MG63 (cell line): ENCODE measurements at regions not wholly inside any gene's neighbourhood (a gene's known extent, or its start where the extent isn't known, plus 50 kb on each side); places are given as distances from the start of the nearest gene placed in this dataset.
A peak's percentile ranks its signal among the peaks of the same experiment; 100 is the strongest.

ENCODE experiments used
- DNase-seq: peaks from one replicate; pipeline ENCODE4 v3.0.0-alpha.2; 2020
- H3K27me3 ChIP-seq: fragments of 250-450 bp; sonication (Bioruptor Pico); 2 replicates; pipeline ENCODE4 v1.5.1; 2020; ENCODE audit warnings: mild to moderate bottlenecking, moderate library complexity
- H3K36me3 ChIP-seq: fragments of 250-450 bp; sonication (Bioruptor Pico); 2 replicates; pipeline ENCODE4 v1.5.1; 2020; ENCODE audit warnings: mild to moderate bottlenecking, moderate library complexity
- H3K4me3 ChIP-seq: fragments of 250-450 bp; sonication (Bioruptor Pico); 2 replicates; pipeline ENCODE4 v1.5.1; 2020; ENCODE audit warnings: mild to moderate bottlenecking, moderate library complexity
- H3K9me3 ChIP-seq: fragments of 250-450 bp; sonication (Bioruptor Pico); 2 replicates; pipeline ENCODE4 v1.5.1; 2020; ENCODE audit warnings: mild to moderate bottlenecking, moderate library complexity

DNA sequence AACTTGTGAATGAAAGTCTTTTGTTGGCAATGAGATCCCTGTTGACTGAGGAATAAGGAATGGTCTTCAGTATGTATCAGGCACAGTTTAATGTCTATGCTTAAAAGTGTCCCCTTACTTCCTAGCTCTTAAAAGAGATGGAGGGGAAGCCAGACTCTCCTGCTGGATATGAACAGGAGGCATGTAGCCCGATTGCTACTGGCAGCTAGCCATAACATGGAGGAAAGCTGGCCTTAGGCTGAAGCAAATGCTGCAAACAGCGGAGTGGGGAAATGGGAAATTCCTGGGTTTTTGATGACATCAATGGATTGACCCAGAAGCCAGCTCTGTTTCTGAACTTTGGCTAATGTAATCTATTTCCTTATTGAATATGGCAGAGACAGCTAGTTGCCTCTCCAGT is 266.1 kb downstream of the SLC4A3 start:
- Histone ChIP-seq H3K27me3 (no peaks in the 10 kb centered on the region), H3K36me3 (no peaks in the 10 kb centered on the region), H3K9me3 (no peaks in the 10 kb centered on the region), H3K4me3 (no peak overlapping the region)
- no peak for DNase-seq

DNA sequence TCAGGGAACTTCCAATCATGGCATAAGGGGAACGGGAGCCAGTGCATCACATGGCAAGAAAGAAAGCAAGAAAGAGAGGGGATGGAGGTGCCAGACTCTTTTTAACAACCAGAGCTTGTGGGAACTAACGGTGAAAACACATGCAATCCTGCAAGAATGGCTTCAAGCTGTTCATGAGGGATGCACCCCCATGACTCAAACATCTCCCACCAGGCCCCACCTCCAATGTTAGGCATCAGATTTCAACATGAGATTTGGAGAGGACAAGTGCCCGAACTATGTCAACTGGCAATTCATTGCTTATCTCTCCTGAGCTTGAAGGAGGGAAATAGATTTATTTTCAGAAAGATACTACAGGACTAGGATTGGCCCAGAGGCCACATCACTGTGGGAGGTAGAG is 270.0 kb downstream of the SLC4A3 start:
- no peak for DNase-seq
- Histone ChIP-seq H3K9me3 (no peaks in the 10 kb centered on the region), H3K36me3 (no peaks in the 10 kb centered on the region), H3K27me3 (no peaks in the 10 kb centered on the region), H3K4me3 (no peak overlapping the region)

DNA sequence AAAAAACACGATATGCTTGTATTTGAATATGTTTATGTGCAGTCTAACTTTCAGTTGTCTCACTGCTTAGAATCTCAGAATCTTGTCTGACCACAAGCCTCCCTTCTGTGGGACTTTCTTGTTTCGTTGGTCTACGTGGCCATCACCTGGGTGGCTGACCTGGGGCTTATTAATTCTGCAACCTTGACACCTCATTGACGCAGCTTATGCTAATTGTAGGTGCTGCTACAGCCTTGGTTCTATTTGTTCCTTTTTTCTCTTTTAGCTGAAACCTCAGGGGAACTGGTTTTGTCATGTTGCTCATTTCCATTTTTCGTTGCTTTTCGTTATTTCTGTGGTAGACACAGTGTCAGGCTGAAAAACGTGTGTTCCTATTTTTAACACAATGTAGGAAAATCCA is 273.7 kb downstream of the SLC4A3 start:
- Histone ChIP-seq H3K27me3 (no peaks in the 10 kb centered on the region), H3K4me3 (no peak overlapping the region), H3K36me3 (no peaks in the 10 kb centered on the region), H3K9me3 (no peaks in the 10 kb centered on the region)
- no peak for DNase-seq

DNA sequence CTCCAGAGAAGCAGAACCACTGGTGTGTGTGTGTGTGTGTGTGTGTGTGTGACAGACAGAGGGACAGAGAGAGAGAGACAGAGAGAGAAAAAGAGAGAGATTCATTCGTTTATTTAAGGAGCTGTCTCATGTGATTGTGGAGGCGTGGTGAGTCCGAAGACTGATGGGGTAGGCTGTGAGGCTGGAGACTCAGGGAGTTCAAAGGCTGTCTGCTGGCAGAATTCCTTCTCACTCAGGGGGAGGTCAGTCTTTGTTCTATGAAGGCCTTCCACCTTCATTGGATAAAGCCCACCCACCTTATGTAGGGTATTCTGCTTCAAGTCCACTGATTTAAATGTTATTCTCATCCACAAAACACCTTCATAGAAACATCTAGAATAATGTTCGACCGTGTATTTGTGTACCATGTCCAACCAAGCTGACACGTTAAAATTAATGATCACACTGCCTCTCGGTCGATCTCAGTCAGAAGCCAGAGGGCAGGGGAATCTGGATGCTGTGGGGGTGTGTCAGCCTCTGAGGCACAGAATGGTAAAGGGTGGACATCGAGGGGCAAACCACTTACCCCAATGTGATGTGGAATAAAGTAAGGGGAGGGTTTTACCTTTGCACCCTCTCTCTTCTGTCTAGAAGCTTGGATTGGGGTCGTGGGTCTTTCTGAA is 275.6 kb downstream of the SLC4A3 start:
- DNase-seq, result no peak

DNA sequence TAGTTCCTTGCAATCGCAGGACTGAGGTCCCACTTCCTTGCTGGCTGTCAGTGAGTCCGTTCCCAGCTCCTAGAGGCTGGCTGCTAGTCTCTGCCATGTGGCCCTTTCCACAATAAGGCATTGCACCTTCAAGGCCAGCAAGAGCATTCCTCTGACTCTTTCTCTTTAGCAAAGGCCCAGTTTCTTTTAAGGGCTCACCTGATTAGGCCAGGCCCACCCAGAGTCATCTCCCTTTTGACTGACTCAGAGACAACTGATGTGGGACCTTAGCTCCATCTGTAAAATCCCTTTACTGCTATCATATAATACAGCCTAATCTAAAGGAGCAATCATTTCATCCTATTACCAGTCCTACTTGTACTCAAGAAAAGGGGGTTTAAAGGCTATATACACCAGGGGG is 278.2 kb downstream of the SLC4A3 start:
- no peaks in the 10 kb centered on the region for H3K36me3 ChIP-seq
- H3K27me3 ChIP-seq, result no peaks in the 10 kb centered on the region
- DNase-seq, result no peak
- H3K9me3 ChIP-seq, result no peaks in the 10 kb centered on the region
- H3K4me3 ChIP-seq, result no peak overlapping the region

More for the DNA sequence above, 275.6 kb downstream of the SLC4A3 start:
- H3K4me3 ChIP-seq, result no peak overlapping the region
- H3K27me3 ChIP-seq, result no peaks in the 10 kb centered on the region
- H3K36me3 ChIP-seq, result no peaks in the 10 kb centered on the region
- H3K9me3 ChIP-seq, result no peaks in the 10 kb centered on the region

DNA sequence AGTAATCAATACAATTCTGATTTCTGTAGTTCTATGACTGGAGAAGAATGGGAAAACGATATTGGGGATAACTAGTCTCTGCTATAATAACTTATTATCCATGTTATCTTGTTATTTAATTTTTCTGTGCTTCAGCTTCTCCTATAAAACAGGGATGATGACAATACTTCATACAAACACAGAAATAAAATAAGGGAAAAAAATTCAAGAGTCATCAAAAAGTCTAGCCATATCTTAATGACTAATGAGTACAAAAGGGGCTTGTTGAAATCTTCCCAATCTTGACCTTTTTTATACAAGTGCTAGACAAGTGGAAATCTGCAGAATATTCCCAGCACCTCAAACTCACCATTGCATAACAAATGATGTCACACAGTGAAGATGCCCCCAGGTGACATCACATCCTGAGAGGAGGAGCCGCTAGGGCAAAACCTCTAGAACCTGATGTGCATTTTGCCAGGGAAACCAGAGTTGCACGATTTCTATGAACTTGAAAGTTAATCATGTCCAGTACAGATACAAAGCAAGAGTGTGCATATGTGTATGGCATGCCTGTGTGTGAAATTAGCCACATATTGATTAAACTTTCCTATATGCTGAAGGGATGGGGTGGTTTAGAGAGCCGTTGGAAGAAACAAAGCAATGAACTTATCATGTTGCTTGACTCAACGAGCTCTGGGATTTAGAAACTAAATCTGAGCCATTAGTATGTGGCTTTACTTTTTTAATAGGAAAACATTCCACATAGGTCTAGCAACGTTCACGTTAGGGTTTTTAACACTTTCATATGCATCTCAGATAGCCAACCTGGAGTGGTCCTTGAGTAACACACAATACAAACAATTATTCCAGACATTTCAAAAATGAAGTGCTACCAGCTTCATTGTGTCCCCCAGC is 278.9 kb downstream of the SLC4A3 start:
- H3K9me3 ChIP-seq, result no peaks in the 10 kb centered on the region
- no peak overlapping the region for H3K4me3 ChIP-seq
- DNase-seq, result no peak
- no peaks in the 10 kb centered on the region for H3K36me3 ChIP-seq
- no peaks in the 10 kb centered on the region for H3K27me3 ChIP-seq

DNA sequence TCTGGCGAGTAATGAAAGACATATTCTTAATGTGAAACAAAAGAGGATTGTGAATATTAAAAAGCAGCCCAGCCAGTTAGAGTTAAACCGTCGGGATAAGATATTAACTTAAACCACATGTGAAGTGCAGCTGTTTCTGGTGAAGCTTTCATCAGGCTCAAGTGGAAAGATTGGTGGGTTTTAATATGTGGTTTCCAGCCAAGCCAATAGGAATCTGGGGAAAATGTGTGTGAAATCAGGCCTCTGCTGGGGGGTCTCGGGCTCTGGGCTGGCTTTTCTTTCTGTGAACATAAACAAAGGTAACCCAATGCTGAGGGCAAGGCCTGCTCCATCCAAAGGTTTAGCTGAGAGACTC is 279.6 kb downstream of the SLC4A3 start:
- Histone ChIP-seq H3K9me3 (no peaks in the 10 kb centered on the region), H3K36me3 (no peaks in the 10 kb centered on the region), H3K27me3 (no peaks in the 10 kb centered on the region), H3K4me3 (no peak overlapping the region)
- DNase-seq, result no peak

DNA sequence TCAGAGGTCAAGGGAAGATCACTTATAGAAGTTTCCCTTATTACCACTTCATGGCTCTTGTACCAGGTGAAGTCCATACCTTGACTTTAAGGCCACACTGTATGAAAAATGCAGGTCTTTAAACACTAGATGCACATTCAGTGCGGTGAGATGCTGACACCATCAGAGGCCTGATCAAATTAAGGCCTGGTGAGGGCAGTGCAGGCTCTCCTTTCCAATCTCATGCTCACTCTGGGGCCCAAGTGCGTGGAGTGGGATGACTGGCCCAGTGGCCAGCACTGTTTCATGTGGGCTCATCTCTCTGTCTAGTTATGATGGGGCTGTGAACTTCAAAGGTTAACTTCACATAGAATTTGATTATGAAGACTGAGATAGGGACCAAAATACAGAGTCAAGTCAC is 281.1 kb downstream of the SLC4A3 start:
- DNase-seq, result no peak
- Histone ChIP-seq H3K36me3 (no peaks in the 10 kb centered on the region), H3K9me3 (no peaks in the 10 kb centered on the region), H3K27me3 (no peaks in the 10 kb centered on the region), H3K4me3 (no peak overlapping the region)

DNA sequence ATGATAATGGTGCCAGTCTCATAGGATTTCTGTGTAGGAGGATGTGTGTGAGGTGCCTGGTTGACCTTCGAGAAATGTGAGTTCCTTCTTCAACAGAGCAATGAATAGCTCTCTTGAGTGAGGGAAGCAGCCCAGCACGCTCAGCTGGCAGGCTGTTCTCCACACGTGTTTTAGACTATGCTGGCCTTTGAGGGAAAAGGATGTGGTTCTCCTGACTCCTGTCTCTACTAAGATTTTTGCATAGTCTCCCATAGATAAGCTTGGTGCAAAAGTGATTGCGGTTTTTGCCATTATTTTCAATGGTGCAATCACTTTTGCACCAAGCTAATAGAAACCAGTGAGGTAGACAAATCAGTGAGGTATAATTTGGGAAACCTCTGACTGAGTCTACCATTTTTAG is 284.1 kb downstream of the SLC4A3 start:
- Histone ChIP-seq H3K36me3 (no peaks in the 10 kb centered on the region), H3K9me3 (no peaks in the 10 kb centered on the region), H3K4me3 (no peak overlapping the region), H3K27me3 (no peaks in the 10 kb centered on the region)
- DNase-seq, result no peak

DNA sequence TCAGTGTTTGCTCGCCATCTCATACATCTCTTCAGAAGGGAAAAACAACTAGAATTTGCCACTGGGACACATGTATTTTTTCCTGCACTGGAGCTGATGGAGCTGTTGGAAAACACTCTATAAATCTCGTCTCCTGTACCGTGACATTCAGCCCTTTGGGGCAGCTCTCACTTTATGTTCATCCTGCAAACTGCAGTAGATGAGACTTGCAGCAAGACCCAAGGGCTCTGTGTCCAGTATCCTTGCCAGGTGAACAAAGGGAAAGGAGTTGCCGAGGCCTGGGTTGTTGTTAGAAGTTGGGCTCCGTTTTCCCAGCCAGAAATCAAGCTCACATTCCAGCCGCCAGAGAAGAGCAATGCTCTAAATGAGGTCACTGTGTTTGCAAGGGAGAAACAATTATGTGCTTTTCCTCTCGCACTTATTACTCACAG is 285.1 kb downstream of the SLC4A3 start:
- no peaks in the 10 kb centered on the region for H3K9me3 ChIP-seq
- H3K4me3 ChIP-seq, result no peak overlapping the region
- no peaks in the 10 kb centered on the region for H3K27me3 ChIP-seq
- DNase-seq, result peak; percentile 18
- no peaks in the 10 kb centered on the region for H3K36me3 ChIP-seq

DNA sequence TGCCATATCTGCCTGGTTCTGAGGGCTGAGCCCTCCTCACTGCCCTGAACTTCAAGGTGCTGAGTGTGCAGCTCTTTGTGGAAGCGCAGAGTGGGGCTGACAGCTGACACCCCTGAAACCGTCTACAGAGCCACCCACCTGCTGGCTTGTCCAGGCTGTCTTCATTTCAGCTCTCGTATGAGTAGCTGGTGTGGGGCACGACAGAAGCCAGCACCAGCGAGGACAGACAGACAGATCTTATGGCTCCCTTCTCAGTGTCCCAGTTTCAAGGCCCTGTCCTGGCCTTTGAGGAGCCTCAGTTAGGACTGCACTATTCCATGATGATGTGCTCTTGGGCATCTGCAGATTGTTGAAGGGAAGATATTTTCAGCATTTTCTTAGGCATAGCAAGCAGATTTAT is 287.1 kb downstream of the SLC4A3 start:
- H3K9me3 ChIP-seq, result no peaks in the 10 kb centered on the region
- no peaks in the 10 kb centered on the region for H3K36me3 ChIP-seq
- no peak overlapping the region for H3K4me3 ChIP-seq
- no peak for DNase-seq
- no peaks in the 10 kb centered on the region for H3K27me3 ChIP-seq

DNA sequence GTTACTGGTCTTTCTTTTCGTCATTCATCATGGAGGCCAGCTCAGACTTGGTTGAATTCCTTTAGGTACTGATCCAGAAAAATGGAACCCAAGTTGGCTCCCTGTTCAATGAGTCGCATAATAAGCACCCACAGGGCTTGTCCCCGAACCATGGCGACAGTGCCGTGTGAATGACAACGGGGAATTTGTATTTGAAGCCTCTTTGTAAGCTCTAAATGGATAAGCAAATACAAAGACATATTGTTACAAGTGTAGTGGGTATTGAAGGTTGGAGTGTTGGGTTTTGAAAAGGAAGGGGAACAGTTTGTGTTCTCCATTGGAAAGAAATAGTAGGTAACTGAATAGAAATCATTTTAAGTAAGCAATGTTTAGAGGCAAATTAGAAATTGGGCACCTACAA is 288.9 kb downstream of the SLC4A3 start:
- Histone ChIP-seq H3K9me3 (no peaks in the 10 kb centered on the region), H3K4me3 (no peak overlapping the region), H3K27me3 (no peaks in the 10 kb centered on the region), H3K36me3 (no peaks in the 10 kb centered on the region)
- no peak for DNase-seq

DNA sequence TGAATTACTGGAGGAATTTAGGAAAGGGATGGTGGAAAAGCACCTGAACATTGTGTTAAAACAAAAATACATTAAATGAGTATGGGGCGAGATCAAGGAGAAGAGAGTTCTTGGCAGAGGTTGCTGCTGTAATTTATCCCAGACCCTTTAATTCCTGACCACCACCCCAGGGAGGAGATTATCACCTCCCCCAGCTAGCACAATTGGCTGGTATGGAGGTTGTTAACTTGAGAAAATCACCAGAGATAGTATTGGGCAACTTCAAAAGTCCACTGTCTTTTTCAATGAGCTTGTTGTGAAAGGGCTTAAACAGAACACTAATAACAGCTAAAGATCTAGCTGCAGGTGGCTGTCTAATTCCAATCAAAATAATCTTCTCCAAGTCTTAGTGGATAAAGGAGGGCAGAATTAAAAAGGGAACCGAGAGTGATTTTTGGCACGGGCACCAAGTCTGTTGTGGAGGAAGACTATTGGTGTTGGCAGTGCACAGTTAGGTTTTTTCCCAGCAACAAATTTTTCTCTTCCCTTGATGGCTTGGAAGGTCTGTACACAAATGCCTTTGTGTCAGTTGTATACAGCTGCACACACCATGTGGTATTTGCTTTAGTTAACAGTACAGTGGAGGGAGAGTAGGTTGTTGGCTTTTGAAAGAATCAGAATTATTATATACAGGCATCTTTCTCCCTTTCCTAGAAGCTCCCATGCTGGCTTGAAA is 289.5 kb downstream of the SLC4A3 start:
- Histone ChIP-seq H3K9me3 (no peaks in the 10 kb centered on the region), H3K27me3 (no peaks in the 10 kb centered on the region), H3K4me3 (no peak overlapping the region), H3K36me3 (no peaks in the 10 kb centered on the region)
- no peak for DNase-seq

DNA sequence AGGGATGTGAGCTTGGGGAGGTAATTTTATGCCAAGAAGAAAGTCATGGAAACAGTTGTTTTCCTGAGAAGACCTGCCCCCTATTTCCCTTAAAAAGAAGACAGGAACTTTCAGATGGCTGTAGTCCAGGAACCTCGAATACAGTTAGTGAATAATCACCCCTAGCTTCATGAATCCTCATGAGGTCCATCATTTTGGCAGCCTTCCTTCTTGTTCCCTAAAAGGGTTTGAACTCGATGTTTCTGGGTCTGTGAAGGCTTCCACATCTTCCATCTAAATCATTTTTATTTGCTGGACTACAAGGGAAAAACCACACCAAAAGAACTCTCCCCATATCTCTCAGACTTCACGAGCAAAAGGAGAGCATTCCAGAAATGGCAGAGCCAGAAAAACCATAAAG is 290.8 kb downstream of the SLC4A3 start:
- DNase-seq, result no peak
- Histone ChIP-seq H3K27me3 (no peaks in the 10 kb centered on the region), H3K36me3 (no peaks in the 10 kb centered on the region), H3K9me3 (no peaks in the 10 kb centered on the region), H3K4me3 (no peak overlapping the region)

DNA sequence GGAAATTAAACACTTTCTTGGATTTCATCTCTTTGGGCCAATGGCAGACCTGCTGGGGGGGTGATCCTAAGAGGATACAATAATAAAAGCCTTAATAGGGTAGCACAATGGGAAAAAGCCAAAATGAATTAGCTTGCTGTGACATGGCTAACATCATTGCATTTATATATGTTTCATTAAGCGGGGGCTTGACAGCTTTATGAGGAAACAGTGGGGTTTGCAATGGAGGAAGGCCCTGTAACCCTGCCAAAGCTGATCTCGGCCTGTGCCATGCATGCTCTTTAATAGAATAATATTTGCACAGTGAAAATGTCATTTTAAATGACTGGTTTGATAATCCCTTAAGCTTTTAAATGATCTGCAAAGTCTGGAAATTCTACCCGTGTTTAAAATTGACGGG is 291.5 kb downstream of the SLC4A3 start:
- no peaks in the 10 kb centered on the region for H3K36me3 ChIP-seq
- H3K27me3 ChIP-seq, result no peaks in the 10 kb centered on the region
- no peak for DNase-seq
- no peaks in the 10 kb centered on the region for H3K9me3 ChIP-seq
- no peak overlapping the region for H3K4me3 ChIP-seq

DNA sequence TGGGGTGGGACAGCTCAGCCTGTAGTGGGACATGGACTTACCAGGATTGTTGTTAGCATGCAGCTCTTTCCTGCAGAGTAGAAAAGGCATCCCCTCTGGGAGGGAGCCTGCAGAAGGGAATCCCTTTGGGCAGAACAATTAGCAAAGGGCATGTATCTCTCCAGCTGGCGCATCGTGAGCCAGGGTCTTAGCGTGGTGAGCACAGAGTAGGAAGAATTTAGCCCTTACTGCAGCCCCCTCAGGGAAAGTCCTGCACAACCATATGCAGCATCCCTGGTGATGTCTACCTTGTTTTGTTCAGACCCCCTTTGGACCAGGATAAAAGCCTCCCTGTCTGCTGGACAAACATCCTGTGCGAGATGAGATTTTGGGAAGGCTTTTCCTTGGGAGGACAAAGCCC is 292.1 kb downstream of the SLC4A3 start:
- Histone ChIP-seq H3K27me3 (no peaks in the 10 kb centered on the region), H3K4me3 (no peak overlapping the region), H3K36me3 (no peaks in the 10 kb centered on the region), H3K9me3 (no peaks in the 10 kb centered on the region)
- DNase-seq, result no peak

DNA sequence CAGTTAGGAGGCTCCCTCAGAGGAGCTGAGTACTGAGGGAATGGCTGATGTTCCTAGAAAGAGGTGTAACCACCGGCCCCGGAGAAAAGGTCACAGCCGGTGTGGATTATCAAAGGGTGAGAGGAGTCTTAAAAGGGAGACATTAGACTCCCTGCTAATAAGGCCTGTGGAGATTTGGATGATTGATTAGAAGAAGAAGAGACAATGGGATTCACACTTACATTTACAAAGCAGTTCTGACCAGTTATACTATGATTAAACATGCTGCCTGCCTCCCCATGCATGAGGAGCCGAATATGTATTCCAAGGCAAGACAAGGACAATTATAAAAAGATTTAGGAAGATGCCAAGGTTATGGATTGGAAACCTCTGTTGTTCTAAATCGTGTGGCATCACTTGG is 302.4 kb downstream of the SLC4A3 start:
- H3K27me3 ChIP-seq, result no peaks in the 10 kb centered on the region
- no peaks in the 10 kb centered on the region for H3K9me3 ChIP-seq
- no peaks in the 10 kb centered on the region for H3K36me3 ChIP-seq
- H3K4me3 ChIP-seq, result no peak overlapping the region
- DNase-seq, result no peak

DNA sequence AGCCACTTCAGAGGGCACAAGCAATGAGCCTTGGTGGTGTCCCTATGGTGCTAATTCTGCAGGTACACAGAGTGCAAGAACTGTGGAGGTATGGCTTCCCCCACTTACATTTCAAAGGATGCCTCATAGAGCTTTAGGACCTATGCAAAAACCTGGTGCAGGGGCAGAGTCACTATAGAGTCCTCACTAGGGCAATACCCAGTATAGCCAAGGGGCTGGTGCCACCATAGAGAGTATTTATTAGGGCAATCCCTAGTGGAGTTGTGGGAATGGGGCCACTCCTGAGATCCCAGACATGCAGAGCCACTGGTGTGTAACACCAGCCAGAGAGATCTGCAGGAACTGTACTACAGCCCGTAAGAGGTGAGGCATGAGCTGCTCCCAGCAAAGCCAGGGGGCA is 312.2 kb downstream of the SLC4A3 start:
- Histone ChIP-seq H3K9me3 (no peaks in the 10 kb centered on the region), H3K4me3 (no peak overlapping the region), H3K27me3 (no peaks in the 10 kb centered on the region), H3K36me3 (no peaks in the 10 kb centered on the region)
- DNase-seq, result no peak
